Esophagus muscularis mucosa (tissue), 4 donors: ENCODE measurements at regions not wholly inside any gene's neighbourhood (a gene's known extent, or its start where the extent isn't known, plus 50 kb on each side); places are given as distances from the start of the nearest gene placed in this dataset.

ENCODE experiments used
- DNase-seq: peaks from one replicate; pipeline ENCODE4 v3.0.0-alpha.2; 2017; ENCODE audit errors: extremely low spot score
- H3K27ac ChIP-seq, 4 donors: fragments of 200-600 bp; sonication (generic); replicated peaks in 1 of 4; 1 replicate in 3 of 4; 2 replicates in 1 of 4; pipeline ENCODE4 v1.5.1; 2016 to 2019; ENCODE audit warnings: mild to moderate bottlenecking in 1 of 4
- H3K27me3 ChIP-seq, 4 donors: fragments of 200-600 bp; sonication (generic); one replicate each; pipeline versions ENCODE4 v1.5.1 to v1.6.0; 2016 to 2019
- H3K36me3 ChIP-seq, 4 donors: fragments of 200-600 bp; sonication (generic); one replicate each; pipeline ENCODE4 v1.5.1; 2016 to 2019
- H3K4me1 ChIP-seq, 4 donors: fragments of 200-600 bp; sonication (generic); one replicate each; pipeline ENCODE4 v1.5.1; 2016 to 2019
- H3K4me3 ChIP-seq, 4 donors: fragments of 200-600 bp; sonication (generic); 1 replicate in 2 of 4; 2 replicates in 2 of 4; pipeline ENCODE4 v1.5.1; 2016 to 2019; ENCODE audit warnings: mild to moderate bottlenecking in 4 of 4, moderate library complexity in 1 of 4
- H3K9me3 ChIP-seq, 4 donors: fragments of 200-600 bp; sonication (generic); 1 replicate in 3 of 4; 2 replicates in 1 of 4; pipeline ENCODE4 v1.5.1; 2016 to 2019
- EP300 ChIP-seq: sonication (generic); formaldehyde crosslinking; IDR thresholded peaks from one replicate; pipeline ENCODE4 v1.6.1; 2017; ENCODE audit warnings: antibody characterized with exemption
- POLR2A ChIP-seq: fragments of 450-650 bp; IDR thresholded peaks from one replicate; pipeline ENCODE4 v1.6.1; 2017; ENCODE audit warnings: antibody characterized with exemption, moderate library complexity, mild to moderate bottlenecking, low read depth
- POLR2AphosphoS5 ChIP-seq, 2 donors: sonication (generic); formaldehyde crosslinking; IDR thresholded peaks; one replicate each; pipeline ENCODE4 v1.6.1; 2017; ENCODE audit warnings: antibody characterized with exemption in 2 of 2
- WGBS: methylation state at CpG from one replicate; pipeline ENCODE4 v1.1.5; 2018; 5-methylcytosine and 5-hydroxymethylcytosine counted together
- intact Hi-C: fragments of 100-400 bp; cut with DNase I; formaldehyde crosslinking; loops from one replicate; pipeline ENCODE4 v1.15.1; 2023
- TF ChIP-seq, protein P1 (sequence below), 3 experiments: fragments of 200-600 bp in 2 of 3; fragments of 450-650 bp in 1 of 3; sonication (generic) in 2 of 3; IDR thresholded peaks; one replicate each; pipeline ENCODE4 v1.5.1; 2017 to 2019; ENCODE audit warnings: antibody characterized with exemption in 3 of 3, mild to moderate bottlenecking in 2 of 3, moderate library complexity in 1 of 3

DNA sequence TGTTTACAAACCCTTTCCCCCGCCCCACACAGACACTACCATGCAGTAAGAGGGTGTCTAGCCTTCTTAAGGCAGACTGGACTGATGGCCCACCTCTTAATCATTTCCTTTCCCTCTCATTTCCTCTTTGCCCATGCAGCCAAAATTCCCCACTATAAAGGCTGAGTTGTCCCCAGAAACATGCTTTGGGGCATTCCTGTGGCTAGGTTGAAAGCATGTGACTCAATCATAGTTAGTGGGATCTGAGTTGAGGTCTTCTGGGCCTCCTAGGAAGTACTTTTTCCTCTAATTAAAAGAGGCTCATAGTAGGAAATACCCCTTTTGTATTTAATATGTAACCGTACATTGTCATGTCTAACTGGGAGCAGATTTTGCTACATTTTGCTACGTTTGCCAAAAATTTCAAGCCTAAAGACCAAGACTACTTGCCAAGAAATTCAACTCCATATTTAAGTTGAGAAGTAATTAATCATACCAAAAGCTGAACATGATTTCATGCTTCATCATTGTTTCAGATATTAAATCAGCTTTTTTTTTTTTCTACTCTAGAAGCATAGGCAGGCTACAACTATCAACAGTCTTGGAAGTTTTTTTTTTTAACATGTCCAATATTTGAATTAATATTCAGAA lies 174.7 kb downstream of the ADGRL4 start:
- WGBS: 80% methylated on average over 3 of the region's 3 CpGs

DNA sequence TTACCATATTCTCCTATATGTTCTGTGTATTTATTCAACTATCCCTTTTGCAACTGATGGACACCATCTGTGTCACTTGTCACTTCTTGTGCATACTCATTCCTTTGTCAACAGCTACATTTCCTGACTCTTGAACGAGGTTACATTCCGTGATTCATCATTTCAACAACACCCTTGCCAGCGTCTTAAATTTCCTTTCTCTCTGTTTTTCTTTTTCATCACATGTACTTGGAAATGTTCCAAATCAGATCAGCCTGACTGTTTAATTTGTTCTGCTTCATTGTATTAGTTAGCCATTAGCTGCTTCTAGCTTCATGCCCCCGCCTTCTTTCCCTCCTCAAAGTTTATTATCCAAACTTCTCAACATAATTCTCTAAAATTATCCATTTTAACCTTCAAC lies 173.0 kb downstream of the ADGRL4 start:
- no peak for DNase-seq
- Histone ChIP-seq H3K36me3 (no peaks in the 10 kb centered on the region), H3K9me3 (no peaks in the 10 kb centered on the region), H3K4me3 (no peak overlapping the region), H3K4me1 (peaks cover 0 to 4% (median 0%) of the 10 kb centered on the region in 4 donors), H3K27ac (no peak overlapping the region), H3K27me3 (no peaks in the 10 kb centered on the region)
- TF ChIP-seq POLR2A (no peak), EP300 (no peak), POLR2AphosphoS5 (IDR thresholded peaks at IDR 0.05) (no peak)
- TF ChIP-seq, protein P1, sequence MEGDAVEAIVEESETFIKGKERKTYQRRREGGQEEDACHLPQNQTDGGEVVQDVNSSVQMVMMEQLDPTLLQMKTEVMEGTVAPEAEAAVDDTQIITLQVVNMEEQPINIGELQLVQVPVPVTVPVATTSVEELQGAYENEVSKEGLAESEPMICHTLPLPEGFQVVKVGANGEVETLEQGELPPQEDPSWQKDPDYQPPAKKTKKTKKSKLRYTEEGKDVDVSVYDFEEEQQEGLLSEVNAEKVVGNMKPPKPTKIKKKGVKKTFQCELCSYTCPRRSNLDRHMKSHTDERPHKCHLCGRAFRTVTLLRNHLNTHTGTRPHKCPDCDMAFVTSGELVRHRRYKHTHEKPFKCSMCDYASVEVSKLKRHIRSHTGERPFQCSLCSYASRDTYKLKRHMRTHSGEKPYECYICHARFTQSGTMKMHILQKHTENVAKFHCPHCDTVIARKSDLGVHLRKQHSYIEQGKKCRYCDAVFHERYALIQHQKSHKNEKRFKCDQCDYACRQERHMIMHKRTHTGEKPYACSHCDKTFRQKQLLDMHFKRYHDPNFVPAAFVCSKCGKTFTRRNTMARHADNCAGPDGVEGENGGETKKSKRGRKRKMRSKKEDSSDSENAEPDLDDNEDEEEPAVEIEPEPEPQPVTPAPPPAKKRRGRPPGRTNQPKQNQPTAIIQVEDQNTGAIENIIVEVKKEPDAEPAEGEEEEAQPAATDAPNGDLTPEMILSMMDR (IDR thresholded peaks at IDR 0.05): no peak
- intact Hi-C loops: no loop called here
- 39% methylated on average over 4 of the region's 4 CpGs for WGBS

More for the DNA sequence above, 174.7 kb downstream of the ADGRL4 start:
- no peaks in the 10 kb centered on the region for H3K36me3 ChIP-seq
- no peak overlapping the region for H3K4me3 ChIP-seq
- no peak overlapping the region for H3K27ac ChIP-seq
- DNase-seq: no peak
- no peaks in the 10 kb centered on the region for H3K27me3 ChIP-seq
- TF ChIP-seq POLR2A: no peak
- H3K9me3 ChIP-seq: no peaks in the 10 kb centered on the region
- peaks cover 0 to 4% (median 0%) of the 10 kb centered on the region in 4 donors for H3K4me1 ChIP-seq
- intact Hi-C loops: no loop called here

DNA sequence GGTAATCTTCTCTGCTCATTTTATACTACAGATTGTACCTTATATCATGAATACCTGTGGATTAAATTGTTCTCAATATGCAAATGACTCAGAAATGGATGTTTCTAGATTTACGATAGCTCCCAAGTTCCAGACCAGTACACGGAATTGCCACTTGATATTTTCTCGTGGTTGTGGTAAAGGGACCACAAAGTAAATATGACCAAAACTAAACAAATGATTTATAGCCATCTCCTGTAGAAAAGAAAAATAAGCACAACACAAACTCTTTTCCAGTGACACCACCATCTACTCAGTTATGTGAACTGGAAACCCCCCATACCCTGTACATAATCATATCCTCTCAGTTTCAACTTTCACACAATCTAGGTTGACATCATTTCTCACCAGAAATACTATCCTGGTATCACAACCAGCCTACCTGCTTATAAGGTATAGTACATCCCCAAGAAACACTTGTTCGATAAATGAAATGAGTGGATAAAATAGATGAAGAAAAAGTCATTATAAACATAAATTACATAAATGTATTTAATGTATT lies 172.3 kb downstream of the ADGRL4 start:
- intact Hi-C loops: no loop called here
- no peaks in the 10 kb centered on the region for H3K9me3 ChIP-seq

DNA sequence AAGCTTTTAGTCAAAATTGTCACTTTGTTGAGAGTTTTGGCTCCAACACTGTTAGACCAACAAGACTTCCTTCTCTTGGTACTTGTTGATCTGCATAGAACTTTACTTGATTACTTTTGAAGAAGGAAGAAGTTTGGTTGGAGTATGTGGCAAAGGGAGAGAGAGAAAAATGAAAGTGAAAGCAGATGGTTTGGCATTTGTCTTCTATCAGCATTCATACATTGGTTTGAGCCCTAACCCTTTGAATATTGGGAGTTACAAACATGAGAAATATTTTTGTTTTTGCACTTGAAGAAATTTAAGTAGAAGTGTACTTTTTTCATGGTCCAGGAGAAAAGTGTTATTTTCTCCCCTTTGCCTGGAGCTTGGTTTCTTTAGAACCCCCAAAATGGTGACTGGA lies 169.8 kb downstream of the ADGRL4 start:
- Histone ChIP-seq H3K4me1 (peaks cover 16 to 23% (median 19%) of the 10 kb centered on the region in 4 donors), H3K27me3 (no peaks in the 10 kb centered on the region), H3K36me3 (no peaks in the 10 kb centered on the region), H3K9me3 (no peaks in the 10 kb centered on the region), H3K27ac (no peak overlapping the region), H3K4me3 (peak overlapping the region in 1 of 4 donors; percentile 20)
- no peak for DNase-seq
- intact Hi-C loops: no loop called here
- TF ChIP-seq, protein P1 (IDR thresholded peaks at IDR 0.05): no peak
- TF ChIP-seq EP300 (no peak), POLR2AphosphoS5 (IDR thresholded peaks at IDR 0.05) (no peak), POLR2A (no peak)

More for the DNA sequence above, 172.3 kb downstream of the ADGRL4 start:
- WGBS: 94% methylated on average over 4 of the region's 4 CpGs
- H3K27ac ChIP-seq: no peak overlapping the region
- TF ChIP-seq POLR2AphosphoS5 (IDR thresholded peaks at IDR 0.05) (no peak), POLR2A (no peak), EP300 (no peak)
- TF ChIP-seq, protein P1 (IDR thresholded peaks at IDR 0.05): no peak
- H3K4me3 ChIP-seq: no peak overlapping the region
- DNase-seq: no peak
- H3K36me3 ChIP-seq: no peaks in the 10 kb centered on the region
- no peaks in the 10 kb centered on the region for H3K27me3 ChIP-seq
- peaks cover 0 to 4% (median 0%) of the 10 kb centered on the region in 4 donors for H3K4me1 ChIP-seq

DNA sequence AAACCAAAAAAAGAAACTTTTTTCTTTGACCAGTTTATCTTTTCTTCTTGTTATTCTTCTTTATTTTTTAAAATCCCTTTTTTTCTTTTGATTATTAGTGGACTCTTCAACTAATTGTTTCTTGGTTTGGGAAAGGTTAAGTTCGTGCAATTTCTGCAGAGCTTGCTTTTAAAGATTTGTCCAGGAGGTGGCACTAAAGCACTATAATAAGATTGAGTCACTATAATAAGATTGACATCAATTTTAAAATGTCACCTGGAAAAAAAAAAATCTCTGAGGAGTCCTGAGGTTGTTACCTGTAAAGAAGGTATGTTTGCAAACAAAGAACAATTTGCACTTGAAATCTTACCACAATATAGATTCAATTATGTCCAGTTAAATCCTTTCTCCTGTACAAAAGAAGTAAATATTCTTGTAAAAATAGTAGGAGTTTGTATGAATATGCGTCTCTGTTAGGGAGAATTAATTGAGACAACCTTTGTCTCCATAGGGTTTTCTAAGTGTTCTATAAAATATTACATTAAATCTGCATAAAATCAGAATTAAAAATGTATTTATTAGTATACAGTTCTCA lies 166.7 kb downstream of the ADGRL4 start:
- no peak overlapping the region for H3K27ac ChIP-seq
- no peak overlapping the region for H3K4me3 ChIP-seq
- H3K27me3 ChIP-seq: no peaks in the 10 kb centered on the region
- TF ChIP-seq, protein P1 (IDR thresholded peaks at IDR 0.05): peak; percentile 64 to 72 (median 71)
- no peak for TF ChIP-seq POLR2AphosphoS5 (IDR thresholded peaks at IDR 0.05)
- H3K4me1 ChIP-seq: peaks cover 16 to 40% (median 37%) of the 10 kb centered on the region in 4 donors
- H3K36me3 ChIP-seq: no peaks in the 10 kb centered on the region
- DNase-seq: no peak
- intact Hi-C loops: loop anchor here (5.0 kb wide), 1 partner anchor 358 kb away; no protein-coding TSS in a partner anchor
- no peaks in the 10 kb centered on the region for H3K9me3 ChIP-seq
- WGBS: 24% methylated on average over 2 of the region's 2 CpGs
